ENCODE measurements at regions not wholly inside any gene's neighbourhood (a gene's known extent, or its start where the extent isn't known, plus 50 kb on each side); places are given as distances from the start of the nearest gene placed in this dataset.

- TF ChIP-seq TFCP2L1 (CRISPR knock-in tag; IDR thresholded peaks at IDR 0.05), result no peak
- no peak for TF ChIP-seq HMGXB4 (CRISPR knock-in tag; IDR thresholded peaks at IDR 0.05; ENCODE audit: borderline replicate concordance)
- no peak for TF ChIP-seq RFX5 (IDR thresholded peaks at IDR 0.05)
- TF ChIP-seq POLR2A (IDR thresholded peaks at IDR 0.05; ENCODE audit: low read length), result no peak
- no peak for TF ChIP-seq HDAC2 (IDR thresholded peaks at IDR 0.05)
- no peak for TF ChIP-seq HEYL (CRISPR knock-in tag; IDR thresholded peaks at IDR 0.05)
- no peak for TF ChIP-seq ELK1 (IDR thresholded peaks at IDR 0.05; ENCODE audit: low read depth, low read length)
- no peak for TF ChIP-seq FOSL2 (IDR thresholded peaks at IDR 0.05)
- TF ChIP-seq FOSL2 (CRISPR knock-in tag; IDR thresholded peaks at IDR 0.05), result no peak
- no peak for TF ChIP-seq MAZ (IDR thresholded peaks at IDR 0.05; ENCODE audit: borderline replicate concordance, low read depth, low read length)
- TF ChIP-seq ESRRA (IDR thresholded peaks at IDR 0.05; ENCODE audit: borderline replicate concordance, low read length), result no peak
These were observed 370.4 kb downstream of the MTX2 start (continued) for GRCh38 chr2:176639671-176640070.

- H3K4me3 ChIP-seq, result no peak overlapping the region
- no peak for FAIRE-seq
- no peak for ATAC-seq
- DNase-seq (ENCODE audit: low read depth in 1 of 2, low spot score in 1 of 2), result no peak
- TF ChIP-seq KDM1A (IDR thresholded peaks at IDR 0.05; ENCODE audit: low read depth) (no peak), E2F6 (IDR thresholded peaks at IDR 0.05; ENCODE audit: borderline replicate concordance, low read depth) (no peak), BCL3 (IDR thresholded peaks at IDR 0.05) (no peak), CBX2 (IDR thresholded peaks at IDR 0.05; ENCODE audit: borderline replicate concordance, low read depth) (no peak), HOXB5 (CRISPR knock-in tag; IDR thresholded peaks at IDR 0.05) (no peak), JUNB (IDR thresholded peaks at IDR 0.05) (no peak), HOXA7 (CRISPR knock-in tag; IDR thresholded peaks at IDR 0.05) (no peak)
- no peak overlapping the region for H3K4me2 ChIP-seq
- WGBS (ENCODE audit: missing lambda C conversion rate), result 84% methylated on average over 2 of the region's 2 CpGs
- H3K27ac ChIP-seq, result no peak overlapping the region
- peaks cover 11% of the 10 kb centered on the region; the same call in 2 of the 3 replicates for H3K4me1 ChIP-seq
- CTCF ChIA-PET, result interaction anchor here (1.0 to 15.9 kb wide), 4 partner anchors 10 to 511 kb away, joined by 5 to 216 read pairs (median 72); partner anchors contain the start of gene HOXD8
- POLR2A ChIA-PET, result no interaction called here
- no peaks in the 10 kb centered on the region for H3K9me3 ChIP-seq
These were observed 372.2 kb downstream of the MTX2 start for GRCh38 chr2:176641436-176641835.

- WGBS (ENCODE audit: missing lambda C conversion rate), result 49% methylated on average over 4 of the region's 4 CpGs
- no peak for DNase-seq (ENCODE audit: low read depth in 1 of 2, low spot score in 1 of 2)
- H3K27ac ChIP-seq, result no peak overlapping the region
- H3K9me3 ChIP-seq, result no peaks in the 10 kb centered on the region
- TF ChIP-seq CBX2 (IDR thresholded peaks at IDR 0.05; ENCODE audit: borderline replicate concordance, low read depth) (no peak), SMC3 (IDR thresholded peaks at IDR 0.05) (no peak)
- H3K4me2 ChIP-seq, result no peak overlapping the region
- peaks cover 4% of the 10 kb centered on the region; the same call in 2 of the 3 replicates for H3K4me1 ChIP-seq
- FAIRE-seq, result no peak
- ChIA-PET CTCF (interaction anchor here (1.0 to 15.9 kb wide), 6 partner anchors 10 to 512 kb away, joined by 3 to 216 read pairs (median 8); partner anchors contain the start of gene HOXD8), POLR2A (no interaction called here)
- no peak for ATAC-seq
- no peak overlapping the region for H3K4me3 ChIP-seq
These were observed 372.8 kb downstream of the MTX2 start for GRCh38 chr2:176642074-176642473.

All from A549 (cell line).